ENCODE measurements at regions not wholly inside any gene's neighbourhood (a gene's known extent, or its start where the extent isn't known, plus 50 kb on each side); places are given as distances from the start of the nearest gene placed in this dataset.

- Histone ChIP-seq H3K27ac (no peak overlapping the region), H3K4me1 (peaks cover 0 to 25% (median 16%) of the 10 kb centered on the region in 4 donors), H3K4me3 (no peak overlapping the region), H3K36me3 (no peaks in the 10 kb centered on the region), H3K9me3 (no peaks in the 10 kb centered on the region), H3K27me3 (no peaks in the 10 kb centered on the region)
- intact Hi-C loops (cut with DNase I) = no loop called here
- no peak for DNase-seq
- TF ChIP-seq EP300 (IDR thresholded peaks at IDR 0.05) (no peak), CTCF (IDR thresholded peaks at IDR 0.05) (no peak), POLR2AphosphoS5 (IDR thresholded peaks at IDR 0.05) (no peak)
- 88 to 90% methylated on average over 4 of the region's 4 CpGs for WGBS, 2 donors
Observed at GRCh38 chr4:13219971-13220370, 264.2 kb downstream of the RAB28 start.

GRCh38 chr4:13218326-13218958 is 265.7 kb downstream of the RAB28 start:
- TF ChIP-seq POLR2A (IDR thresholded peaks at IDR 0.05) (no peak), POLR2AphosphoS5 (IDR thresholded peaks at IDR 0.05) (peak; percentile 32 to 53 (median 48)), EP300 (IDR thresholded peaks at IDR 0.05) (no peak), CTCF (IDR thresholded peaks at IDR 0.05) (no peak)
- DNase-seq = peak; percentile 75
- peak overlapping the region; percentile 29 to 71 (median 69) for H3K27ac ChIP-seq
- intact Hi-C loops (cut with DNase I) = no loop called here
- peaks cover 0 to 25% (median 16%) of the 10 kb centered on the region in 4 donors for H3K4me1 ChIP-seq
- WGBS, 2 donors = 79 to 84% methylated on average over 4 of the region's 4 CpGs
- no peak overlapping the region for H3K4me3 ChIP-seq
- H3K27me3 ChIP-seq = no peaks in the 10 kb centered on the region
- H3K9me3 ChIP-seq = no peaks in the 10 kb centered on the region
- H3K36me3 ChIP-seq = no peaks in the 10 kb centered on the region

- no peak for TF ChIP-seq CTCF (IDR thresholded peaks at IDR 0.05)
- TF ChIP-seq EP300 (IDR thresholded peaks at IDR 0.05) = no peak
- no peak for TF ChIP-seq POLR2AphosphoS5 (IDR thresholded peaks at IDR 0.05)
- TF ChIP-seq POLR2A (IDR thresholded peaks at IDR 0.05) = no peak
- H3K27me3 ChIP-seq = no peaks in the 10 kb centered on the region
Observed at GRCh38 chr4:13215560-13215959, 268.6 kb downstream of the RAB28 start.

DNA sequence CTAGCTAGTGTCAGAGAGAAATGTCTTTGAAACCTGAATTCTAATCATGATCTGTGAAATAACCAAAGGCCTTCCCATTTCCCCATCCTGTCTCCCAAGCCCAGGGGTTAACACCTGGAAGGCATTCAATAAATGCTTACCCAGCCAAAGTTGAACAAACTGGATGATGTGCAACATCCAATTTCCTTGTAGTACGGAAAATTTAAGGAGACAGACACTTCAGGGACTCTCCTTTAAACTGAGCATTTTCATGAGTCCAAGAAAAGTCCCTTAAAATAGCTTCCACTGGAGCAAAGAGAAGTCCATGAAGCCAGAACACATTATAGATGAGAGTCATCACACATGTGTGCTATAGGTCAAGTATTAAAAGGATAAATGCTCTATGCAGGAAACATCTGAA is 271.2 kb downstream of the RAB28 start:
- H3K27me3 ChIP-seq = no peaks in the 10 kb centered on the region
- intact Hi-C loops (cut with DNase I) = no loop called here
- H3K4me3 ChIP-seq = no peak overlapping the region
- WGBS, 2 donors = 83 to 89% methylated on average over 1 of the region's 1 CpG
- TF ChIP-seq EP300 (IDR thresholded peaks at IDR 0.05) (no peak), POLR2A (IDR thresholded peaks at IDR 0.05) (no peak), CTCF (IDR thresholded peaks at IDR 0.05) (no peak), POLR2AphosphoS5 (IDR thresholded peaks at IDR 0.05) (no peak)
- DNase-seq = no peak
- H3K36me3 ChIP-seq = no peaks in the 10 kb centered on the region
- H3K9me3 ChIP-seq = no peaks in the 10 kb centered on the region
- no peak overlapping the region for H3K27ac ChIP-seq
- peaks cover 0 to 17% (median 5%) of the 10 kb centered on the region in 4 donors for H3K4me1 ChIP-seq

More at GRCh38 chr4:13215560-13215959, 268.6 kb downstream of the RAB28 start:
- 82 to 93% methylated on average over 5 of the region's 5 CpGs for WGBS, 2 donors
- Histone ChIP-seq H3K36me3 (no peaks in the 10 kb centered on the region), H3K4me1 (peaks cover 0 to 25% (median 16%) of the 10 kb centered on the region in 4 donors), H3K27ac (no peak overlapping the region), H3K9me3 (no peaks in the 10 kb centered on the region), H3K4me3 (no peak overlapping the region)
- intact Hi-C loops (cut with DNase I) = no loop called here
- no peak for DNase-seq

DNA sequence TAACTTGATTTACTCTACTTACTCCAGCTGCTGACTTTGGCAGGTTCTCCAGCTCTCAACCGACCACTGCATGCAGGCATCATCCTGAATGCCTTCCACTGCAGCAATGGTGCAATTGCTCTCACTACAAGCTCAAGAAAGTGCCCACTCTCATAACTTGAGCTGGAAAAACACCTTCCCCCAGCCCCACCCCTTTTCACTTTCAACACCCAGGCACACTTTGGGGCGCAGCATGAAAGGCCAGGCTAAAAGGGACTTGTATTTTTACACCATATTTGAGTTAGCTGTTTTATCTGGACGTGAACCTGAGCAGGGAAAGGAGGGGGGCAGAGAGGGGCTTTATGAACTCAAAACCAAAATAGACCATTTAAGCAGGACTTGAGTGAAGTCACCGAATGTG is 274.5 kb downstream of the RAB28 start:
- no peak for DNase-seq
- peaks cover 0 to 5% (median 0%) of the 10 kb centered on the region in 4 donors for H3K4me1 ChIP-seq
- H3K27me3 ChIP-seq = no peaks in the 10 kb centered on the region
- H3K9me3 ChIP-seq = peaks cover 0 to 3% (median 0%) of the 10 kb centered on the region in 4 donors
- TF ChIP-seq EP300 (IDR thresholded peaks at IDR 0.05) = no peak
- no peak for TF ChIP-seq POLR2AphosphoS5 (IDR thresholded peaks at IDR 0.05)
- TF ChIP-seq POLR2A (IDR thresholded peaks at IDR 0.05) = no peak
- TF ChIP-seq CTCF (IDR thresholded peaks at IDR 0.05) = no peak
- WGBS, 2 donors = 75 to 81% methylated on average over 4 of the region's 4 CpGs
- H3K27ac ChIP-seq = no peak overlapping the region
- H3K36me3 ChIP-seq = no peaks in the 10 kb centered on the region
- intact Hi-C loops (cut with DNase I) = loop anchor here (10.0 kb wide), 1 partner anchor 355 kb away; no protein-coding TSS in a partner anchor
- no peak overlapping the region for H3K4me3 ChIP-seq

All from sigmoid colon (tissue), 6 donors.